ENCODE measurements at regions not wholly inside any gene's neighbourhood (a gene's known extent, or its start where the extent isn't known, plus 50 kb on each side); places are given as distances from the start of the nearest gene placed in this dataset.

DNA sequence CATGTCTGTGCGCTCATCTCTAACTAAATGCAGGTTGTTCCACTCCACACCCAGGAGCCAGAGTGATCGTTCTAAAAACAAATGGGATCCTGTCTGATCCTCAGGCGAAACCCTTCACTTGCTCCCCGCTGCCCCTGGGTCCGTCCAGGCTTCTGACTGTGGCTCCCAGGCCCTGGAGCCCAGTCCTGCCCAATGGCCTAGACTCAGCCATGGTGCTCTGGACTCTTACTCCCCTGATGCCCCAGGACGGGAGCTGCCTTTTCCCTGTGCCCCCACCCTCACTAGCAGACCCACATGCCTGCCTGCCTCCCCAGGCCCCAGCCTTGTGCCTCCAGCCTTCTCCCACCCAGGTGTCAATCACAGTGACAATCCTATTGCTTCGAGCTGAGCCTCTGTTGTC, 256.7 kb downstream of the BMP7 start:
- TF ChIP-seq CTCF (IDR thresholded peaks at IDR 0.05) (no peak), POLR2AphosphoS5 (IDR thresholded peaks at IDR 0.05) (no peak), POLR2A (IDR thresholded peaks at IDR 0.05) (no peak)
